GM23338 (cell line): ENCODE measurements at regions not wholly inside any gene's neighbourhood (a gene's known extent, or its start where the extent isn't known, plus 50 kb on each side); places are given as distances from the start of the nearest gene placed in this dataset.

ENCODE experiments used
- CREB1 ChIP-seq: fragments of 250-450 bp; sonication (Bioruptor Pico); IDR thresholded peaks from 2 replicates; pipeline ENCODE4 v1.5.0; 2020; ENCODE audit warnings: low read depth, mild to moderate bottlenecking, moderate library complexity
- CTCF ChIP-seq, 2 experiments: fragments of 200-600 bp in 1 of 2; sonication (generic) in 1 of 2; conservative IDR thresholded peaks; 2 replicates each; pipeline versions ENCODE4 v1.5.1 to v1.6.1; 2016 to 2017; ENCODE audit warnings: antibody characterized with exemption in 2 of 2, low read depth in 2 of 2, mild to moderate bottlenecking in 2 of 2, moderate library complexity in 1 of 2
- POLR2AphosphoS5 ChIP-seq: IDR thresholded peaks from 2 replicates; pipeline ENCODE4 v1.6.1; 2016; ENCODE audit warnings: antibody characterized with exemption, low read depth

DNA sequence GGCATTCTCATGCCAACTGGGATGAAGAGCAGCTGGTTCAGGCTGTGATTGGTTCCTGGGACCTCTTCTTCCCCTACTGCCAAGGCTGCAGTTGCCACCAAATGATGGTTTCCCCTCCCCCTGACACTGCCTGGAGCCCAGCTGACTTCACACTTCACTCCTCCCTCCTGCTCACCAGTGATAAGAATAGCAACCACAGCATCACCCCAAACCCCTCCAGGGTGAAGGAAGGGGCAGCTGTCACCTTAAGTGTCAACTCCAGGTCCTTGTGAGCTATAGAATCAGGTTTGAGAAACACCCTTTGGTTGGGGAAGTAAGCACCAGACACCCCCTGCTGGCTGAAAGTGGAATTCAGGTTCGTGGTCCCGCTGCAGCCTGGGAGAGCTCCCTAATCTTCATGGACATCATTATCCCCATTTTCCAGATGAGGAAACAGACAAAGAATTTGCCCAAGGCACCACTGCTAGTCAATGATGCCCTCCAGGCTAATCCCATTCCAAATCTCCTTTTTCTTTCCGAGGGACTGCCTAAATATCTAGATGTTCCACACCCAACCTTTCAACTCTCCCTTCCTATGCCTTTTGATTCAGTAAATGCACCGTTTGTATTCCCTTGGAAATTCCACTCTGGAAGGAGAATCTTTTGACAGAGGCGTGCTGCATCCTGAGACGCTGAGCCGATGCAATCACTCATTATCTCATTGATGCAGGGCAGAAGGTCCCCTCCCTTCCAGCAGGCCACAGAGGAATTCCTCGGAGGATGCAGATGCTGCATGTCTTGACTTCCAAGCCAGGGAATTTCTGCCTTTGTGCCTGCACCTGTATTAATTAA is 50.6 kb upstream of the UQCRFS1 start:
- TF ChIP-seq CTCF (conservative IDR thresholded peaks at IDR 0.05; ENCODE audit: low read depth in 2 of 2) = peak; percentile 73 to 83
- TF ChIP-seq POLR2AphosphoS5 = no peak
- TF ChIP-seq CREB1 (CRISPR knock-in tag) = no peak
